ENCODE measurements at regions not wholly inside any gene's neighbourhood (a gene's known extent, or its start where the extent isn't known, plus 50 kb on each side); places are given as distances from the start of the nearest gene placed in this dataset.
"Not testable (repeated sequence)": the region's sequence is repeated elsewhere in the genome, so short reads cannot be mapped to it uniquely, and the experiment has no call there.

GRCh38 chr3:194904999-194905398, 219.3 kb downstream of the FAM43A start:
- not testable (repeated sequence) for H3K9me3 ChIP-seq (ENCODE audit: low read length); H2AFZ ChIP-seq (ENCODE audit: low read depth, low read length); H3K36me3 ChIP-seq (ENCODE audit: insufficient read depth, low read length); H3K4me1 ChIP-seq (ENCODE audit: insufficient read depth, low read length); H3K4me3 ChIP-seq (ENCODE audit: low read length); H3K27me3 ChIP-seq (ENCODE audit: insufficient read depth, low read length)

GRCh38 chr3:194905696-194906095, 220.0 kb downstream of the FAM43A start:
- no peak overlapping the region for H3K4me3 ChIP-seq (ENCODE audit: low read length)
- no peaks in the 10 kb centered on the region for H3K9me3 ChIP-seq (ENCODE audit: low read length)
- no peak overlapping the region for H2AFZ ChIP-seq (ENCODE audit: low read depth, low read length)
- H3K27me3 ChIP-seq (ENCODE audit: insufficient read depth, low read length), result peaks cover 5% of the 10 kb centered on the region
- H3K4me1 ChIP-seq (ENCODE audit: insufficient read depth, low read length), result no peaks in the 10 kb centered on the region
- no peaks in the 10 kb centered on the region for H3K36me3 ChIP-seq (ENCODE audit: insufficient read depth, low read length)

- no peak overlapping the region for H2AFZ ChIP-seq (ENCODE audit: low read depth, low read length)
- H3K9me3 ChIP-seq (ENCODE audit: low read length), result no peaks in the 10 kb centered on the region
- no peak overlapping the region for H3K4me3 ChIP-seq (ENCODE audit: low read length)
- no peaks in the 10 kb centered on the region for H3K4me1 ChIP-seq (ENCODE audit: insufficient read depth, low read length)
- peaks cover 5% of the 10 kb centered on the region for H3K27me3 ChIP-seq (ENCODE audit: insufficient read depth, low read length)
- no peaks in the 10 kb centered on the region for H3K36me3 ChIP-seq (ENCODE audit: insufficient read depth, low read length)
Observed at GRCh38 chr3:194906229-194906629, 220.5 kb downstream of the FAM43A start.

GRCh38 chr3:194906970-194907629, 221.4 kb downstream of the FAM43A start:
- Histone ChIP-seq H3K27me3 (ENCODE audit: insufficient read depth, low read length) (peaks cover 5% of the 10 kb centered on the region), H3K36me3 (ENCODE audit: insufficient read depth, low read length) (no peaks in the 10 kb centered on the region), H3K4me3 (ENCODE audit: low read length) (no peak overlapping the region), H3K4me1 (ENCODE audit: insufficient read depth, low read length) (no peaks in the 10 kb centered on the region), H3K9me3 (ENCODE audit: low read length) (no peaks in the 10 kb centered on the region), H2AFZ (ENCODE audit: low read depth, low read length) (no peak overlapping the region)

- H3K9me3 ChIP-seq (ENCODE audit: low read length), result no peaks in the 10 kb centered on the region
- no peaks in the 10 kb centered on the region for H3K36me3 ChIP-seq (ENCODE audit: insufficient read depth, low read length)
- H2AFZ ChIP-seq (ENCODE audit: low read depth, low read length), result no peak overlapping the region
- H3K4me3 ChIP-seq (ENCODE audit: low read length), result no peak overlapping the region
- peaks cover 7% of the 10 kb centered on the region for H3K27me3 ChIP-seq (ENCODE audit: insufficient read depth, low read length)
- no peaks in the 10 kb centered on the region for H3K4me1 ChIP-seq (ENCODE audit: insufficient read depth, low read length)
Observed at GRCh38 chr3:194907811-194908210, 222.1 kb downstream of the FAM43A start.

- no peaks in the 10 kb centered on the region for H3K9me3 ChIP-seq (ENCODE audit: low read length)
- no peak overlapping the region for H2AFZ ChIP-seq (ENCODE audit: low read depth, low read length)
- peaks cover 7% of the 10 kb centered on the region for H3K27me3 ChIP-seq (ENCODE audit: insufficient read depth, low read length)
- H3K36me3 ChIP-seq (ENCODE audit: insufficient read depth, low read length), result no peaks in the 10 kb centered on the region
- no peak overlapping the region for H3K4me3 ChIP-seq (ENCODE audit: low read length)
- H3K4me1 ChIP-seq (ENCODE audit: insufficient read depth, low read length), result no peaks in the 10 kb centered on the region
Observed at GRCh38 chr3:194908496-194908895, 222.8 kb downstream of the FAM43A start.

GRCh38 chr3:194908972-194909371, 223.3 kb downstream of the FAM43A start:
- H3K27me3 ChIP-seq (ENCODE audit: insufficient read depth, low read length), result peaks cover 7% of the 10 kb centered on the region
- no peaks in the 10 kb centered on the region for H3K9me3 ChIP-seq (ENCODE audit: low read length)
- no peaks in the 10 kb centered on the region for H3K4me1 ChIP-seq (ENCODE audit: insufficient read depth, low read length)
- H2AFZ ChIP-seq (ENCODE audit: low read depth, low read length), result no peak overlapping the region
- no peak overlapping the region for H3K4me3 ChIP-seq (ENCODE audit: low read length)
- no peaks in the 10 kb centered on the region for H3K36me3 ChIP-seq (ENCODE audit: insufficient read depth, low read length)

GRCh38 chr3:194910414-194910984, 224.8 kb downstream of the FAM43A start:
- Histone ChIP-seq H3K9me3 (ENCODE audit: low read length) (no peaks in the 10 kb centered on the region), H3K4me3 (ENCODE audit: low read length) (no peak overlapping the region), H3K4me1 (ENCODE audit: insufficient read depth, low read length) (no peaks in the 10 kb centered on the region), H3K27me3 (ENCODE audit: insufficient read depth, low read length) (peaks cover 7% of the 10 kb centered on the region), H3K36me3 (ENCODE audit: insufficient read depth, low read length) (no peaks in the 10 kb centered on the region), H2AFZ (ENCODE audit: low read depth, low read length) (no peak overlapping the region)

- Histone ChIP-seq H3K4me1 (ENCODE audit: insufficient read depth, low read length) (no peaks in the 10 kb centered on the region), H2AFZ (ENCODE audit: low read depth, low read length) (no peak overlapping the region), H3K36me3 (ENCODE audit: insufficient read depth, low read length) (no peaks in the 10 kb centered on the region), H3K9me3 (ENCODE audit: low read length) (no peaks in the 10 kb centered on the region), H3K27me3 (ENCODE audit: insufficient read depth, low read length) (peaks cover 4% of the 10 kb centered on the region), H3K4me3 (ENCODE audit: low read length) (no peak overlapping the region)
Observed at GRCh38 chr3:194913316-194913715, 227.6 kb downstream of the FAM43A start.

GRCh38 chr3:194924889-194925288, 239.2 kb downstream of the FAM43A start:
- not testable (repeated sequence) for H3K36me3 ChIP-seq (ENCODE audit: insufficient read depth, low read length); H2AFZ ChIP-seq (ENCODE audit: low read depth, low read length); H3K27me3 ChIP-seq (ENCODE audit: insufficient read depth, low read length); H3K4me3 ChIP-seq (ENCODE audit: low read length); H3K9me3 ChIP-seq (ENCODE audit: low read length); H3K4me1 ChIP-seq (ENCODE audit: insufficient read depth, low read length)

GRCh38 chr3:194925614-194926013, 239.9 kb downstream of the FAM43A start:
- Histone ChIP-seq H3K4me3 (ENCODE audit: low read length) (no peak overlapping the region), H3K27me3 (ENCODE audit: insufficient read depth, low read length) (no peaks in the 10 kb centered on the region), H2AFZ (ENCODE audit: low read depth, low read length) (no peak overlapping the region), H3K4me1 (ENCODE audit: insufficient read depth, low read length) (no peaks in the 10 kb centered on the region), H3K36me3 (ENCODE audit: insufficient read depth, low read length) (no peaks in the 10 kb centered on the region), H3K9me3 (ENCODE audit: low read length) (no peaks in the 10 kb centered on the region)

GRCh38 chr3:194928227-194928626, 242.5 kb downstream of the FAM43A start:
- Histone ChIP-seq H3K4me3 (ENCODE audit: low read length) (no peak overlapping the region), H3K9me3 (ENCODE audit: low read length) (no peaks in the 10 kb centered on the region), H3K27me3 (ENCODE audit: insufficient read depth, low read length) (no peaks in the 10 kb centered on the region), H2AFZ (ENCODE audit: low read depth, low read length) (no peak overlapping the region), H3K4me1 (ENCODE audit: insufficient read depth, low read length) (no peaks in the 10 kb centered on the region), H3K36me3 (ENCODE audit: insufficient read depth, low read length) (no peaks in the 10 kb centered on the region)

- no peaks in the 10 kb centered on the region for H3K27me3 ChIP-seq (ENCODE audit: insufficient read depth, low read length)
- no peaks in the 10 kb centered on the region for H3K36me3 ChIP-seq (ENCODE audit: insufficient read depth, low read length)
- H3K4me3 ChIP-seq (ENCODE audit: low read length), result no peak overlapping the region
- no peaks in the 10 kb centered on the region for H3K9me3 ChIP-seq (ENCODE audit: low read length)
- no peak overlapping the region for H2AFZ ChIP-seq (ENCODE audit: low read depth, low read length)
- H3K4me1 ChIP-seq (ENCODE audit: insufficient read depth, low read length), result no peaks in the 10 kb centered on the region
Observed at GRCh38 chr3:194928831-194929577, 243.3 kb downstream of the FAM43A start.
